NCI-H2107 (cell line): ENCODE measurements at regions not wholly inside any gene's neighbourhood (a gene's known extent, or its start where the extent isn't known, plus 50 kb on each side); places are given as distances from the start of the nearest gene placed in this dataset.

Source experiments
- DNase-seq: peaks from one replicate; lab custom pipeline; 2025; lab: John Stamatoyannopoulos, UW

GRCh38 chr4:133869486-133869885 is 332.1 kb downstream of the PABPC4L start:
- no peak for DNase-seq

GRCh38 chr4:133868856-133869255 is 332.7 kb downstream of the PABPC4L start:
- DNase-seq, result no peak

GRCh38 chr4:133866328-133866699 is 335.3 kb downstream of the PABPC4L start:
- DNase-seq, result no peak

GRCh38 chr4:133865612-133866327 is 335.8 kb downstream of the PABPC4L start:
- DNase-seq, result no peak

- DNase-seq, result no peak
Measured at GRCh38 chr4:133863153-133863552, 338.4 kb downstream of the PABPC4L start.

GRCh38 chr4:133856731-133857355 is 344.7 kb downstream of the PABPC4L start:
- DNase-seq, result no peak

GRCh38 chr4:133855001-133855400 is 346.6 kb downstream of the PABPC4L start:
- no peak for DNase-seq

- DNase-seq, result no peak
Measured at GRCh38 chr4:133839326-133839725, 362.3 kb downstream of the PABPC4L start.

- no peak for DNase-seq
Measured at GRCh38 chr4:133823177-133823576, 378.4 kb downstream of the PABPC4L start.

- DNase-seq, result no peak
Measured at GRCh38 chr4:133812954-133813353, 388.6 kb downstream of the PABPC4L start.

GRCh38 chr4:133812236-133812635 is 389.4 kb downstream of the PABPC4L start:
- DNase-seq, result no peak

- peak; percentile 11 for DNase-seq
Measured at GRCh38 chr4:133808151-133808550, 393.4 kb downstream of the PABPC4L start.

- DNase-seq, result no peak
Measured at GRCh38 chr4:133803341-133803740, 398.2 kb downstream of the PABPC4L start.

- no peak for DNase-seq
Measured at GRCh38 chr4:133802359-133803140, 399.0 kb downstream of the PABPC4L start.

GRCh38 chr4:133801883-133802282 is 399.7 kb downstream of the PABPC4L start:
- DNase-seq, result no peak

GRCh38 chr4:133800966-133801365 is 400.6 kb downstream of the PABPC4L start:
- DNase-seq, result no peak

- no peak for DNase-seq
Measured at GRCh38 chr4:133799717-133800315, 401.8 kb downstream of the PABPC4L start.

GRCh38 chr4:133777661-133778060 is 423.9 kb downstream of the PABPC4L start:
- DNase-seq, result no peak

GRCh38 chr4:133776961-133777360 is 424.6 kb downstream of the PABPC4L start:
- no peak for DNase-seq

- DNase-seq, result no peak
Measured at GRCh38 chr4:133776503-133776902, 425.1 kb downstream of the PABPC4L start.

GRCh38 chr4:133775881-133776280 is 425.7 kb downstream of the PABPC4L start:
- DNase-seq, result no peak

- DNase-seq, result no peak
Measured at GRCh38 chr4:133775469-133775868, 426.1 kb downstream of the PABPC4L start.

- no peak for DNase-seq
Measured at GRCh38 chr4:133759428-133759827, 442.2 kb downstream of the PABPC4L start.
